Bronchial epithelial cell (primary cell): ENCODE measurements at regions not wholly inside any gene's neighbourhood (a gene's known extent, or its start where the extent isn't known, plus 50 kb on each side); places are given as distances from the start of the nearest gene placed in this dataset.

Experiments
- DNase-seq: peaks from one replicate; pipeline ENCODE4 v3.0.0-alpha.2; 2010; ENCODE audit warnings: low read depth
- FAIRE-seq: peaks from 2 replicates; lab custom pipeline; 2011; peaks lifted over from hg19 to GRCh38; lab: Jason Lieb, UNC
- H3K27me3 ChIP-seq: 2 replicates; pipeline ENCODE4 v1.5.1; 2011; ENCODE audit warnings: low read length; ENCODE audit not compliant: control insufficient read depth, insufficient read depth
- H3K36me3 ChIP-seq: 2 replicates; pipeline ENCODE4 v1.5.1; 2011; ENCODE audit warnings: low read length; ENCODE audit not compliant: control insufficient read depth, insufficient read depth
- H3K4me3 ChIP-seq: 2 replicates; pipeline ENCODE4 v1.5.1; 2011; ENCODE audit warnings: mild to moderate bottlenecking, low read depth, low read length, control low read depth
- TF ChIP-seq, protein P1 (sequence below): IDR thresholded peaks from 2 replicates; pipeline ENCODE4 v1.5.1; 2011; ENCODE audit warnings: mild to moderate bottlenecking, moderate library complexity, low read length, control low read depth, inconsistent platforms; ENCODE audit not compliant: insufficient read depth, severe bottlenecking

DNA sequence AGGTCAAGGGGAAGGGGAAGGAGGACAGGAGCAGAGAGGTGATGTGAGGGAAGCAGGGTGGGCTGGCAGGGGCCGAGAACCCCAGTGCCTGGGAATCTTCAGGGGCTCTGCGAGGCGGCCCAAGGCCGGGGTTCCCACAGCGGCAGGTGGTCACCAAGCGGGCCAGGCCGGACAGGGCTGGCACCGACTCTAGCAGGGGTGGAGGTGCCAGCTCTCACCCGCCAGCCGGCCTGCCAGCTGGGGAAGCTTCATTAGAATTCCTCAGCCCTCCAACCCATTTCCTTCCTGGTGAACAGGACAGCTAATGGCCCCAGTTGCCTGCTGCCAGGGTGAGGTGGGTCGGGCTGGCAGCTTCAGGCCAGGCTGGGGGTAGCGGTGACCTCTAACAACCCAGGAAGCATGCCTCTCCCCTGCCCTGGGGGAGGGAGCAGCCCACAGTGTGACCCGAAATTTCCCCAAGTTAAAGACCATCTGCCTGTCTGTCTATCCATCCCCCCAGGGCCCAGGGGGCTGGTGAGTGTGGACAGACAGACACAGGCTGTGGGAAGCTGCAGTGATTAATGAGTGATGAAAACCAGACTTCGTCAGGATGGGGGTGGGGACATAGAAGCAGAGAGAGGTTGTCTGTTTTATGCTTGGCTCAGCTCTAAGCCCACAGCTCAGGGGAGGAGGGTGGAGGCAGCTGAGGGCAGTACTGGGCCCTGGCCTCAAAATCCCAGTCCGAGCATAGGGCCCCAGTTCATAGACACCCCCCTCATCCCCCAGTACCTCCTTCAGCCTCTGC lies 144.1 kb downstream of the ZFP36L2 start:
- no peak for FAIRE-seq
- Histone ChIP-seq H3K4me3 (no peak overlapping the region), H3K27me3 (no peaks in the 10 kb centered on the region), H3K36me3 (no peaks in the 10 kb centered on the region)
- TF ChIP-seq, protein P1, sequence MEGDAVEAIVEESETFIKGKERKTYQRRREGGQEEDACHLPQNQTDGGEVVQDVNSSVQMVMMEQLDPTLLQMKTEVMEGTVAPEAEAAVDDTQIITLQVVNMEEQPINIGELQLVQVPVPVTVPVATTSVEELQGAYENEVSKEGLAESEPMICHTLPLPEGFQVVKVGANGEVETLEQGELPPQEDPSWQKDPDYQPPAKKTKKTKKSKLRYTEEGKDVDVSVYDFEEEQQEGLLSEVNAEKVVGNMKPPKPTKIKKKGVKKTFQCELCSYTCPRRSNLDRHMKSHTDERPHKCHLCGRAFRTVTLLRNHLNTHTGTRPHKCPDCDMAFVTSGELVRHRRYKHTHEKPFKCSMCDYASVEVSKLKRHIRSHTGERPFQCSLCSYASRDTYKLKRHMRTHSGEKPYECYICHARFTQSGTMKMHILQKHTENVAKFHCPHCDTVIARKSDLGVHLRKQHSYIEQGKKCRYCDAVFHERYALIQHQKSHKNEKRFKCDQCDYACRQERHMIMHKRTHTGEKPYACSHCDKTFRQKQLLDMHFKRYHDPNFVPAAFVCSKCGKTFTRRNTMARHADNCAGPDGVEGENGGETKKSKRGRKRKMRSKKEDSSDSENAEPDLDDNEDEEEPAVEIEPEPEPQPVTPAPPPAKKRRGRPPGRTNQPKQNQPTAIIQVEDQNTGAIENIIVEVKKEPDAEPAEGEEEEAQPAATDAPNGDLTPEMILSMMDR = no peak
- peak; percentile 87 for DNase-seq

DNA sequence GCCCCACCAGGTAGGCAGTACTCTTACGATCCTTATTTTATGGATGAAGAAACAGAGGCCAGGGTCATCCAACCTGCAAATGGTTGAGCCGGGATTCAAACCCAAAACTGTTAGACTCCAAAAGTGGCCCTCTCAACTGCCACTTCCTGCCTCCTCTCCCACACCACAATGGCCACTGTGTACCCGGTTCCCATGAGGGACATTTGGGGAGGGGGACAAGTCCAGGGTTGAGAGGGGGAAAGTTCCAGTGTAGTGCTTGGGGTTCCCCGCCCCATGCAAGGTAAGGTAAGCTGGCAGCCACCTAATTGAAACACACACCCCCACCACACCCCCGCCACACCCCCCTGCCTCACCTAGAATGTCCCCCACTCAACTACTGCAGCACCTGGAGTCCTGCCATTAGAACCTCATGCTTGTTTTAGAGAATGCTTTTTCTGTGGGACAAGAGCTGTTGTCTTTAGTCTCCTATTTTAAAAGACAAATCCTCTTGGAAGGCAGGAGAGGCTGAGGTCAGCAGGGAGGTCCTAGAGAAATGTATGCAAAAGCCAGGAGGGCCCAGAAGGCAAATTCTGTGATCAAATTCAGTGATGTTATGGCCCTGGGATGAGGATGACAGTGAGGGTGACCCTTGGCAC lies 145.2 kb downstream of the ZFP36L2 start:
- FAIRE-seq (no peak), DNase-seq (no peak)
- Histone ChIP-seq H3K27me3 (no peaks in the 10 kb centered on the region), H3K36me3 (no peaks in the 10 kb centered on the region), H3K4me3 (no peak overlapping the region)
- TF ChIP-seq, protein P1 = no peak

- no peaks in the 10 kb centered on the region for H3K36me3 ChIP-seq
- no peaks in the 10 kb centered on the region for H3K27me3 ChIP-seq
- H3K4me3 ChIP-seq = no peak overlapping the region
- TF ChIP-seq, protein P1 = no peak
- FAIRE-seq (no peak), DNase-seq (no peak)
Observed at GRCh38 chr2:43080571-43081021, 145.8 kb downstream of the ZFP36L2 start.

DNA sequence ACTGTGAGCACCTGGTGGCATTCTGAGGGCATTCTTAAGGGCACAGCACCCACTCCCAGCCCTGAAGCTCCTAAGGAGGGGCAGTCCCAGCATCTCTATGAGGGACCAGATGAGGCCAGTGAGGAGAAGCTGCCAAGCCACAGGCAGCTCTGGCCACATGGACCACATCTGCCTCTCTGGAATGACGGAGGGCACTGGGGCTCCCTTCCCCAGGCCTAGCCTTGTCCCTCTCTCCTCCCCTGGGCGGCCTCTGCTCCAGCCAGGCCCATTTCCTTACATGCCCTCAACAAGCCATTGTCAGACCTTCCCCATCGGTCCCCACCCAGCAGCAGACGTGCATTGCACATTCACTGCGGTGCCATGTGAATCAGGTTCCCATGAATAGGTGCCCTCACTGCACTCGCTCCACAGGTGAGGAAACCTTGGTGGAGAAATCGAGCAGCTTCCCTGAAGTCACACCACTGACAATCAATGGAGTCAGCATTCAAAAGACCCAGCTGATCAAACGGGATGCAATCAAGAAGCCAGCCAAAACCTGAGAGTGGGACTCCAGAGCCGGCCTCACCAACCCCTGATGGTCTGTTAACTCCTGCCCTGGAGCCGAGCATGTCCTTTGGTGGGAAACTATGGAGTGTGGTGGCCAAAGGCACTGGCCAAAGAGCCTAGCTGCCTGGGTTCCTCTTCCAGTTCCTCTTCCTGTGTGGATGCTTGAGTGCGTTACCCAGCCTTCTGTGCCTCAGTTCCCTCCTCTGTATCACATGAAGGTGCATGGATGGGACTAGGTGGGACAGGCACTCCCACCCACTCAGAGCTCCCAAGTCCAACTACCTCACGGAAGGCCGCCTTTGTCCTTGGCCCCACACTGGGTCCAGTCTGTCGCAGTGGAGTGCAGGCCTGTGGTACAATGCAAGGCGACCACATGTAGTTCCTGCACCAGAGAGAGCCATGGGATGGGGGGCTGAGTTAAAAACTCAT lies 147.3 kb downstream of the ZFP36L2 start:
- TF ChIP-seq, protein P1 = no peak
- Histone ChIP-seq H3K27me3 (no peaks in the 10 kb centered on the region), H3K4me3 (no peak overlapping the region), H3K36me3 (no peaks in the 10 kb centered on the region)
- peak; percentile 55 for FAIRE-seq
- no peak for DNase-seq

- Histone ChIP-seq H3K27me3 (no peaks in the 10 kb centered on the region), H3K4me3 (no peak overlapping the region), H3K36me3 (no peaks in the 10 kb centered on the region)
- TF ChIP-seq, protein P1 = no peak
- DNase-seq (no peak), FAIRE-seq (no peak)
Observed at GRCh38 chr2:43078301-43078700, 148.1 kb downstream of the ZFP36L2 start.
